H9 (cell line): ENCODE measurements at regions not wholly inside any gene's neighbourhood (a gene's known extent, or its start where the extent isn't known, plus 50 kb on each side); places are given as distances from the start of the nearest gene placed in this dataset.

Source experiments
- DNase-seq: peaks from one replicate; pipeline ENCODE4 v3.0.0-alpha.2; 2017
- H2AFZ ChIP-seq: one replicate; pipeline ENCODE4 v1.6.1; 2013; ENCODE audit warnings: mild to moderate bottlenecking, low read length, control low read depth, moderate library complexity
- H2AK5ac ChIP-seq: 2 replicates; pipeline ENCODE4 v1.6.1; 2013; ENCODE audit warnings: low read length, control low read depth, mixed read lengths; ENCODE audit not compliant: insufficient read length
- H2BK120ac ChIP-seq: one replicate; pipeline ENCODE4 v1.6.1; 2013; ENCODE audit warnings: low read depth, mild to moderate bottlenecking, low read length, control low read depth, inconsistent platforms; ENCODE audit not compliant: poor library complexity, severe bottlenecking
- H2BK12ac ChIP-seq: 2 replicates; pipeline ENCODE4 v1.6.1; 2013; ENCODE audit warnings: low read length, control low read depth, mixed read lengths, low read depth; ENCODE audit not compliant: insufficient read length
- H2BK15ac ChIP-seq: 2 replicates; pipeline ENCODE4 v1.6.1; 2013; ENCODE audit warnings: low read depth, low read length, control low read depth
- H2BK20ac ChIP-seq: one replicate; pipeline ENCODE4 v1.6.1; 2013; ENCODE audit warnings: low read depth, mild to moderate bottlenecking, low read length, control low read depth, inconsistent platforms; ENCODE audit not compliant: poor library complexity, severe bottlenecking
- H2BK5ac ChIP-seq: 2 replicates; pipeline ENCODE4 v1.6.1; 2013; ENCODE audit warnings: low read length, control low read depth, mixed read lengths; ENCODE audit not compliant: insufficient read length
- H3K14ac ChIP-seq: 2 replicates; pipeline ENCODE4 v1.6.1; 2013; ENCODE audit warnings: low read length, control low read depth; ENCODE audit not compliant: insufficient read depth
- H3K18ac ChIP-seq: 2 replicates; pipeline ENCODE4 v1.6.1; 2013; ENCODE audit warnings: low read depth, mild to moderate bottlenecking, mixed read lengths, low read length, control low read depth; ENCODE audit not compliant: insufficient read length
- H3K23ac ChIP-seq: 2 replicates; pipeline ENCODE4 v1.6.1; 2013; ENCODE audit warnings: low read length, control low read depth, mixed read lengths, low read depth; ENCODE audit not compliant: insufficient read length
- H3K23me2 ChIP-seq: 2 replicates; pipeline ENCODE4 v1.6.1; 2013; ENCODE audit warnings: low read depth, mild to moderate bottlenecking, mixed read lengths, low read length, control low read depth; ENCODE audit not compliant: insufficient read length, poor library complexity, severe bottlenecking
- H3K27ac ChIP-seq: 2 replicates; pipeline ENCODE4 v1.5.1; 2013; ENCODE audit warnings: low read length, control low read depth, mixed read lengths, low read depth; ENCODE audit not compliant: insufficient read length
- H3K27me3 ChIP-seq: 2 replicates; pipeline ENCODE4 v1.6.1; 2013; ENCODE audit warnings: low read length, control low read depth, inconsistent platforms; ENCODE audit not compliant: insufficient read depth
- H3K4ac ChIP-seq: 2 replicates; pipeline ENCODE4 v1.6.1; 2013; ENCODE audit warnings: low read depth, mild to moderate bottlenecking, control low read depth, inconsistent platforms, low read length, moderate library complexity
- H3K4me1 ChIP-seq: 2 replicates; pipeline ENCODE4 v1.6.1; 2013; ENCODE audit warnings: low read length, control low read depth, inconsistent platforms; ENCODE audit not compliant: insufficient read depth
- H3K4me2 ChIP-seq: 2 replicates; pipeline ENCODE4 v1.6.1; 2013; ENCODE audit warnings: low read length, control low read depth, mixed read lengths; ENCODE audit not compliant: insufficient read length, insufficient read depth
- H3K56ac ChIP-seq: 2 replicates; pipeline ENCODE4 v1.6.1; 2013; ENCODE audit warnings: low read depth, mild to moderate bottlenecking, mixed read lengths, low read length, control low read depth; ENCODE audit not compliant: insufficient read length
- H3K79me1 ChIP-seq: 2 replicates; pipeline ENCODE4 v1.6.1; 2013; ENCODE audit warnings: low read depth, mild to moderate bottlenecking, moderate library complexity, low read length, control low read depth, inconsistent platforms; ENCODE audit not compliant: insufficient read depth, poor library complexity, severe bottlenecking
- H3K79me2 ChIP-seq: 2 replicates; pipeline ENCODE4 v1.6.1; 2013; ENCODE audit warnings: low read length, control low read depth, inconsistent platforms; ENCODE audit not compliant: insufficient read depth
- H3K9ac ChIP-seq: 2 replicates; pipeline ENCODE4 v1.6.1; 2013; ENCODE audit warnings: low read length, control low read depth, mixed read lengths; ENCODE audit not compliant: insufficient read length; ENCODE audit errors: extremely low read depth
- H3K9me3 ChIP-seq: one replicate; pipeline ENCODE4 v1.6.1; 2013; ENCODE audit warnings: low read depth, low read length, inconsistent platforms; ENCODE audit not compliant: control insufficient read depth
- H3T11ph ChIP-seq: one replicate; pipeline ENCODE4 v1.6.1; 2013; ENCODE audit warnings: mild to moderate bottlenecking, low read length, control low read depth, inconsistent platforms
- H4K20me1 ChIP-seq: one replicate; pipeline ENCODE4 v1.6.1; 2013; ENCODE audit not compliant: control insufficient read depth, insufficient read length, insufficient read depth
- H4K5ac ChIP-seq: 2 replicates; pipeline ENCODE4 v1.6.1; 2013; ENCODE audit warnings: low read depth, mild to moderate bottlenecking, mixed read lengths, low read length, control low read depth; ENCODE audit not compliant: insufficient read length
- H4K8ac ChIP-seq: replicated peaks from 2 replicates; pipeline ENCODE4 v1.6.1; 2013; ENCODE audit warnings: low read length, control low read depth, mixed read lengths, low read depth; ENCODE audit not compliant: insufficient read length
- H4K91ac ChIP-seq: 2 replicates; pipeline ENCODE4 v1.6.1; 2013; ENCODE audit warnings: low read depth, mild to moderate bottlenecking, moderate library complexity, mixed read lengths, low read length, control low read depth; ENCODE audit not compliant: insufficient read length
- H3K27ac Mint-ChIP-seq, 3 experiments: 2 replicates in 2 of 3; 3 replicates in 1 of 3; pipeline ENCODE4 v1.8.0; 2020 to 2021; ENCODE audit warnings: mixed read lengths in 3 of 3, mild to moderate bottlenecking in 1 of 3, moderate library complexity in 1 of 3
- H3K27me3 Mint-ChIP-seq: 2 replicates; pipeline ENCODE4 v1.8.0; 2021; ENCODE audit warnings: low read depth, mild to moderate bottlenecking, moderate library complexity, mixed read lengths
- H3K36me3 Mint-ChIP-seq, 3 experiments: 2 replicates in 2 of 3; 3 replicates in 1 of 3; pipeline ENCODE4 v1.8.0; 2020 to 2021; ENCODE audit warnings: low read depth in 3 of 3, mixed read lengths in 3 of 3; ENCODE audit not compliant: insufficient read depth in 1 of 3
- H3K4me1 Mint-ChIP-seq, 2 experiments: 2 replicates each; pipeline ENCODE4 v1.8.0; 2020; ENCODE audit warnings: mixed read lengths in 2 of 2
- H3K4me3 Mint-ChIP-seq, 2 experiments: 2 replicates in 1 of 2; 3 replicates in 1 of 2; pipeline ENCODE4 v1.8.0; 2020 to 2021; ENCODE audit warnings: mild to moderate bottlenecking in 2 of 2, mixed read lengths in 2 of 2, moderate library complexity in 1 of 2
- H3K9me3 Mint-ChIP-seq, 2 experiments: 2 replicates in 1 of 2; 3 replicates in 1 of 2; pipeline ENCODE4 v1.8.0; 2020; ENCODE audit warnings: mild to moderate bottlenecking in 2 of 2, mixed read lengths in 2 of 2, moderate library complexity in 1 of 2
- WGBS: extraction: QIAGEN DNeasy Blood & Tissue Kit; methylation state at CpG from one replicate; pipeline ENCODE4 v1.1.7; 2013; ENCODE audit warnings: missing lambda C conversion rate, low lambda C conversion rate, mixed read lengths; ENCODE audit not compliant: insufficient read length; ENCODE audit errors: extremely low coverage; 5-methylcytosine and 5-hydroxymethylcytosine counted together
- TF ChIP-seq, protein P1 (sequence below): fragments of 200-600 bp; sonication (generic); conservative IDR thresholded peaks from 3 replicates; pipeline ENCODE4 v1.8.0; 2021; ENCODE audit warnings: antibody characterized with exemption, mild to moderate bottlenecking

DNA sequence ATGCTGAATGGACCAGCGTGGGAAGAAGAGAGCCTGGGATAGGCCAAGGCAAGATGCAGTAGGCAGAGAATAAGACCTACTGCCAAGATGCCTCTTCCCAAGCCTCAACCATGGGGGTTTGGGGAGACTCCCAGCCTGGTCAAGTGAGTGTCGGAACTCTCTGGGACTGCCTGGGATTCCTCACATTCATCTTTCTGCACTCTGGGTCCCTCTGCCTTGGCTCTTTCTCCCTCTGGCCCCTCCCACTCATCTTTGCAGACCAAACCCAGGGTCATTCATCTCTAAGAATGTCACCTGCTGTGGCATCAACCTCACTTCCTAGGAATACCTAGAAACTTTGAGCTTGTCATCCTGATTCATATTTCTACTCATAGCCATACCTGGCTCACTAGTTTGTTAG, 211.3 kb upstream of the HNRNPA3 start:
- Histone ChIP-seq H3K27me3 (no peaks in the 10 kb centered on the region; the same call in 1 of the 2 replicates), H3K18ac (no peak overlapping the region), H3K23ac (no peak overlapping the region), H4K20me1 (no peaks in the 10 kb centered on the region), H2BK12ac (no peak overlapping the region), H2AK5ac (no peak overlapping the region), H2BK15ac (no peak overlapping the region), H3K79me2 (no peaks in the 10 kb centered on the region), H3K14ac (no peak overlapping the region), H3K4ac (no peak overlapping the region), H2BK20ac (no peak overlapping the region), H3K9me3 (no peaks in the 10 kb centered on the region), H2BK120ac (no peak overlapping the region), H3K4me1 (no peaks in the 10 kb centered on the region), H2BK5ac (no peak overlapping the region), H4K91ac (no peak overlapping the region), H3T11ph (no peak overlapping the region), H3K79me1 (no peaks in the 10 kb centered on the region), H2AFZ (no peak overlapping the region), H3K23me2 (no peaks in the 10 kb centered on the region), H3K56ac (no peak overlapping the region), H3K4me2 (no peak overlapping the region), H3K27ac (no peak overlapping the region), H4K5ac (no peak overlapping the region), H3K9ac (no peak overlapping the region), H4K8ac (no peak overlapping the region)
- Mint-ChIP-seq H3K4me3 (no peak overlapping the region), H3K27me3 (no peaks in the 10 kb centered on the region), H3K27ac (no peak overlapping the region), H3K9me3 (peaks cover 2 to 4% of the 10 kb centered on the region in 2 experiments; a peak in 4 of 5 replicates), H3K36me3 (peaks cover 0 to 3% (median 0%) of the 10 kb centered on the region in 3 experiments; a peak in 1 of 7 replicates), H3K4me1 (peaks cover 11 to 15% of the 10 kb centered on the region in 2 experiments)
- WGBS, result no CpG with 5 or more reads among the region's 2 CpGs
- TF ChIP-seq, protein P1, sequence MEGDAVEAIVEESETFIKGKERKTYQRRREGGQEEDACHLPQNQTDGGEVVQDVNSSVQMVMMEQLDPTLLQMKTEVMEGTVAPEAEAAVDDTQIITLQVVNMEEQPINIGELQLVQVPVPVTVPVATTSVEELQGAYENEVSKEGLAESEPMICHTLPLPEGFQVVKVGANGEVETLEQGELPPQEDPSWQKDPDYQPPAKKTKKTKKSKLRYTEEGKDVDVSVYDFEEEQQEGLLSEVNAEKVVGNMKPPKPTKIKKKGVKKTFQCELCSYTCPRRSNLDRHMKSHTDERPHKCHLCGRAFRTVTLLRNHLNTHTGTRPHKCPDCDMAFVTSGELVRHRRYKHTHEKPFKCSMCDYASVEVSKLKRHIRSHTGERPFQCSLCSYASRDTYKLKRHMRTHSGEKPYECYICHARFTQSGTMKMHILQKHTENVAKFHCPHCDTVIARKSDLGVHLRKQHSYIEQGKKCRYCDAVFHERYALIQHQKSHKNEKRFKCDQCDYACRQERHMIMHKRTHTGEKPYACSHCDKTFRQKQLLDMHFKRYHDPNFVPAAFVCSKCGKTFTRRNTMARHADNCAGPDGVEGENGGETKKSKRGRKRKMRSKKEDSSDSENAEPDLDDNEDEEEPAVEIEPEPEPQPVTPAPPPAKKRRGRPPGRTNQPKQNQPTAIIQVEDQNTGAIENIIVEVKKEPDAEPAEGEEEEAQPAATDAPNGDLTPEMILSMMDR, result no peak
- no peak for DNase-seq
